ENCODE measurements at regions not wholly inside any gene's neighbourhood (a gene's known extent, or its start where the extent isn't known, plus 50 kb on each side); places are given as distances from the start of the nearest gene placed in this dataset.

DNA sequence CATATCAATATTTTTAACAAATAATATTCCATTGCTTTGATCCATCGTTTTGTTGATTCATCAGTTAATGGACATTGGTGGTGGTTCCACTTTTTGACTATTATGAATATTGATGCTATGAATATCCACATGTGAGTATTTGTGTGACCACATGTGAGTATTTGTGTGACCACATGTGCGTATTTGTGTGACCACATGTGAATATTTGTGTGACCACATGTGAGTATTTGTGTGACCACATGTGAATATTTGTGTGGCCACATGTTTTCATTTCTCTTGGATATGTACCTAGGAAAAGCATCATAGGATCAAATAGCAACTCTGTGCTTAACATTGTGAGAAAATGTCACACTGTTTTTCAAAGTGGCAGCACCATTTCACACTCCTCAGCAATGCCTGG is 433.6 kb upstream of the FRG1 start:
- TF ChIP-seq, protein P1, sequence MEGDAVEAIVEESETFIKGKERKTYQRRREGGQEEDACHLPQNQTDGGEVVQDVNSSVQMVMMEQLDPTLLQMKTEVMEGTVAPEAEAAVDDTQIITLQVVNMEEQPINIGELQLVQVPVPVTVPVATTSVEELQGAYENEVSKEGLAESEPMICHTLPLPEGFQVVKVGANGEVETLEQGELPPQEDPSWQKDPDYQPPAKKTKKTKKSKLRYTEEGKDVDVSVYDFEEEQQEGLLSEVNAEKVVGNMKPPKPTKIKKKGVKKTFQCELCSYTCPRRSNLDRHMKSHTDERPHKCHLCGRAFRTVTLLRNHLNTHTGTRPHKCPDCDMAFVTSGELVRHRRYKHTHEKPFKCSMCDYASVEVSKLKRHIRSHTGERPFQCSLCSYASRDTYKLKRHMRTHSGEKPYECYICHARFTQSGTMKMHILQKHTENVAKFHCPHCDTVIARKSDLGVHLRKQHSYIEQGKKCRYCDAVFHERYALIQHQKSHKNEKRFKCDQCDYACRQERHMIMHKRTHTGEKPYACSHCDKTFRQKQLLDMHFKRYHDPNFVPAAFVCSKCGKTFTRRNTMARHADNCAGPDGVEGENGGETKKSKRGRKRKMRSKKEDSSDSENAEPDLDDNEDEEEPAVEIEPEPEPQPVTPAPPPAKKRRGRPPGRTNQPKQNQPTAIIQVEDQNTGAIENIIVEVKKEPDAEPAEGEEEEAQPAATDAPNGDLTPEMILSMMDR (IDR thresholded peaks at IDR 0.05; ENCODE audit: borderline replicate concordance, insufficient read depth, low read depth, low read length) = no peak
- H3K4me3 ChIP-seq (ENCODE audit: low read depth, low read length) = no peak overlapping the region

DNA sequence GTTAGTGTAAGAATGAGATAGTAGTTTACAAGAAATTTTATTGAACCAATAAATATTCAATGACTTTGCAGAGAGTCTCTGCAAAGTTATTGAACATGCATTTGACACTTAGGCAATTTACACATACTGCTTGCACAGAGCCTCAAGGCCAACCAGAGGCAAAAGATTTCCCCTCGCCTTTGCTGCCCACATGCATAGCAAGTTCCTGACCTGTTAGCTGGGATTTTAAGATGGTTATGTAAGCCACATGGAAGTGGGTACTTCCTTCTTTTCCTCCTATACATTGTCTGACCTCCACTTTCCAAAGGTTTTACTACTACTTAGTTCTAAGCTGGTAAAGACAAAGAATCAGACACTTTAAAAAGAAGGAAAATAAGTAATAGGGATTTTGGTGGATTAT is 430.1 kb upstream of the FRG1 start:
- TF ChIP-seq, protein P1 (IDR thresholded peaks at IDR 0.05; ENCODE audit: borderline replicate concordance, insufficient read depth, low read depth, low read length) = no peak
- no peak overlapping the region for H3K4me3 ChIP-seq (ENCODE audit: low read depth, low read length)

DNA sequence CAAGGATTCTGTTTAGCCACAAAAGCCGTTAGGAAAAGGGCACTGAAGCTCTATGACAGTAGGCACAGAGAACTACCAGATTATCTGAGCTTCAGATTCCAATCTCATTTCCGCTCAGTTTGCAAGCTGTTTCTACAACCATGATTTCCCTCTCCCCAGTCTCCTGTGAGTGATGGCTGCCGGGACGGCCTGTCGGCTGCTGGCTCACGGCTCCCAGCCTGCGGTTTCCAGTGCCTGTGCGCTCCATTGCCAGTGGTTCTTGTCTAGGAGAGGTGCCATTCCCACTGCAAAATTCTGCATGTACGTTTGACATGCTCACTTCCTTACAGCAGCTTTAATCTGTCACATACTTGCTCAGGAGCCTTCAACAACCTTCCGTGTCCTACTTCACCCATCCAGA is 429.1 kb upstream of the FRG1 start:
- TF ChIP-seq, protein P1 (IDR thresholded peaks at IDR 0.05; ENCODE audit: borderline replicate concordance, insufficient read depth, low read depth, low read length) = no peak
- no peak overlapping the region for H3K4me3 ChIP-seq (ENCODE audit: low read depth, low read length)

DNA sequence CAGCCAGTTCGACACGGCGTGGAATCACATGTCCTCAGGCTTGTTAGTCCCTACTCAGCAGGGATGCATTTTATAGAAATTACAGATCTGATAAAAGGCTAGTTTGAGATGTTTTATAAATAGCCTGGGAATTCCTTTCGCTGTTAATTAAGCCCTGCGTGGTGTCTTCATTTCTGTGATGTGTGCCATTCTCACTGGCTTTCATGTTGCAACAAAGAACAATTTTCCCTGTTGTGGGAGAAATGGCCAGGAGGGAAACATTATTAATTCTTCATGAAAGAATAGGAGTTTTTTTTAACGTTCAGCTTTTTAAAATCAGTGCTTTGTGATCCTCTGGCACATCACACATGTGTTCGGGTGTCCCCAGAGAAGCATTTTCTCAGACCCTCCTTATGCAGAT is 427.3 kb upstream of the FRG1 start:
- no peak overlapping the region for H3K4me3 ChIP-seq (ENCODE audit: low read depth, low read length)
- TF ChIP-seq, protein P1 (IDR thresholded peaks at IDR 0.05; ENCODE audit: borderline replicate concordance, insufficient read depth, low read depth, low read length) = no peak

DNA sequence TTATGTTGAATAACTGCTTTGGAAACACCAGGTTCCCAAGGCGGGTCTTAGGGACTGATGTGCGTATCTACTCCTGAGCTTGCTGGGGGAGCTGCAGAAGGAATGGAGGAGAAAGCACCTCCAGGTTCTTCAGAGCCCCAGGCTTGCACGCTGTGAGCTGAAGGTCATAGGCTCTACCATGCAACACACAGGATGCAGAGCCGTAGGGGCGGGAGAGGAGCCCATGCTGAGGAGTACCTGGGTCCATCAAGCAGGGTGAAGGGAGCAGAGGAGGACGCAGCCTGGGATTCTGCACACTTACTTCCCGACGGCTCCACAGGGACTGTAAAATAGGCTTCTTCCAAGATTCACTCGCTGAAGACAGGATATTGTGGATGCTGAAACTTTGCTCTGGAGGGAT is 426.5 kb upstream of the FRG1 start:
- TF ChIP-seq, protein P1 (IDR thresholded peaks at IDR 0.05; ENCODE audit: borderline replicate concordance, insufficient read depth, low read depth, low read length) = no peak
- H3K4me3 ChIP-seq (ENCODE audit: low read depth, low read length) = no peak overlapping the region

DNA sequence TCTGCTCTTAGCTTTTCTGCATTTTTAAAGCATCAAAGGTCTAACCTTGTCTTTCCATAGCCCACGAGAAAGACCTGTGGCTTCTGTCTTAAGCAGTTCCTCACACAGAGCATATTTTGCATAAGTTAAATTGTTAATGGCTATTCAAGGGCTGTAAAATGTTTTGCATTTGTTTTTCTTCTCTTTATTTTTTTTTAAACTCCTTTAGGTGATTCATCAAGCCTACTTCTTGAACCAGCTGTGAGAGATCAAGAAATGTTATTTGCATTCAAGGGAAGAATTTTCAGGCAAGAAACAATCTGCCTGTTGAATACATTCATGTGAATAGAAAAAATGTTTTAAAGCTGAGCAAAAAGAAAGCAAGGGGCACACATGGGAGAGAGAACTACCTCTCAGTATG is 423.8 kb upstream of the FRG1 start:
- H3K4me3 ChIP-seq (ENCODE audit: low read depth, low read length) = no peak overlapping the region
- TF ChIP-seq, protein P1 (IDR thresholded peaks at IDR 0.05; ENCODE audit: borderline replicate concordance, insufficient read depth, low read depth, low read length) = no peak

DNA sequence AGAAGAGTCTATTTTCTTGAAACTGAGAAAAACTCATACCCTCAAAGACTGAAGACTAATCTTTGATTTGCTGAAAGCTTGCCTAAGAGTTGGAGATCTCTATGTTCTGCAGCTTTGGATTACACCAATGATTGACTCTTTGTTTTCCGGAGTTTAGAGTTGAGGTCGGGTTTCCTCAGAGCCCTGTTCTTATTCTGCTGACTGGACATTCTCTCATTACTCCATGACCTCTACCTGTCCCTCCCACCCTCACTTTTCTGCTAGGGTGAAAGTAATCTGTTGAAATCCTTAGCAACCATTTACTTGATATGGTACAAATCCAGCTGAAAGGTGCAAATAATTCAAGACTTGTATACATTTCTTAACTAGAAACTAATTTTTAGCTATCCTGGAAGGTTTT is 421.5 kb upstream of the FRG1 start:
- H3K4me3 ChIP-seq (ENCODE audit: low read depth, low read length) = no peak overlapping the region
- TF ChIP-seq, protein P1 (IDR thresholded peaks at IDR 0.05; ENCODE audit: borderline replicate concordance, insufficient read depth, low read depth, low read length) = no peak

Measured in GM12875 (cell line).